ENCODE measurements at regions not wholly inside any gene's neighbourhood (a gene's known extent, or its start where the extent isn't known, plus 50 kb on each side); places are given as distances from the start of the nearest gene placed in this dataset.

DNA sequence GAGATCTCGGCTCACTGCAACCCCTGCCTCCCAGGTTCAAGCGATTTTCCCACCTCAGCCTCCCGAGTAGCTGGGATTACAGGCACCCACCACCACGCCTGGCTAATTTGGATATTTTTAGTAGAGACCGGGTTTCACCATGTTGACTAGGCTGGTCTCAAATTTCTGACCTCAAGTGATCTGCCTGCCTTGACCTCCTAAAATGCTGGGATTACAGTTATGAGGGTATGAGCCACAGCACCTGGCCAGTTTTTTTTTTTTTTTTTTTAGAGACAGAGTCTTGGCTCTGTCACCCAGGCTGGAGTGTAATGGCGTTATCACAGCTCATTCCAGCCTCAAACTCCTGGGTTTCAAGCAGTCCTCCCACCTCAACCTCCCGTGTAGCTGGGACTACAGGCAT lies 54.9 kb upstream of the PRR5 start:
- no peak for TF ChIP-seq ZNF133 (tag by site-specific recombination; IDR thresholded peaks at IDR 0.05)
- no peak for TF ChIP-seq ZXDB (tag by site-specific recombination; IDR thresholded peaks at IDR 0.05)
- TF ChIP-seq BCL11A (tag by site-specific recombination; IDR thresholded peaks at IDR 0.05; ENCODE audit: low read depth), result no peak
- TF ChIP-seq ZBTB8A (tag by site-specific recombination; IDR thresholded peaks at IDR 0.05), result no peak
- no peak for TF ChIP-seq ZNF214 (tag by site-specific recombination; IDR thresholded peaks at IDR 0.05; ENCODE audit: borderline replicate concordance)
- TF ChIP-seq, protein P1, sequence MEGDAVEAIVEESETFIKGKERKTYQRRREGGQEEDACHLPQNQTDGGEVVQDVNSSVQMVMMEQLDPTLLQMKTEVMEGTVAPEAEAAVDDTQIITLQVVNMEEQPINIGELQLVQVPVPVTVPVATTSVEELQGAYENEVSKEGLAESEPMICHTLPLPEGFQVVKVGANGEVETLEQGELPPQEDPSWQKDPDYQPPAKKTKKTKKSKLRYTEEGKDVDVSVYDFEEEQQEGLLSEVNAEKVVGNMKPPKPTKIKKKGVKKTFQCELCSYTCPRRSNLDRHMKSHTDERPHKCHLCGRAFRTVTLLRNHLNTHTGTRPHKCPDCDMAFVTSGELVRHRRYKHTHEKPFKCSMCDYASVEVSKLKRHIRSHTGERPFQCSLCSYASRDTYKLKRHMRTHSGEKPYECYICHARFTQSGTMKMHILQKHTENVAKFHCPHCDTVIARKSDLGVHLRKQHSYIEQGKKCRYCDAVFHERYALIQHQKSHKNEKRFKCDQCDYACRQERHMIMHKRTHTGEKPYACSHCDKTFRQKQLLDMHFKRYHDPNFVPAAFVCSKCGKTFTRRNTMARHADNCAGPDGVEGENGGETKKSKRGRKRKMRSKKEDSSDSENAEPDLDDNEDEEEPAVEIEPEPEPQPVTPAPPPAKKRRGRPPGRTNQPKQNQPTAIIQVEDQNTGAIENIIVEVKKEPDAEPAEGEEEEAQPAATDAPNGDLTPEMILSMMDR (tag by site-specific recombination; IDR thresholded peaks at IDR 0.05), result no peak
- TF ChIP-seq ZBTB17 (tag by site-specific recombination; IDR thresholded peaks at IDR 0.05), result no peak
- no peak for TF ChIP-seq ZNF274 (IDR thresholded peaks at IDR 0.05; ENCODE audit: low read length)
- TF ChIP-seq ZNF274 (tag by site-specific recombination; IDR thresholded peaks at IDR 0.05; ENCODE audit: borderline replicate concordance), result no peak
- no peak for TF ChIP-seq ZNF311 (tag by site-specific recombination; IDR thresholded peaks at IDR 0.05; ENCODE audit: borderline replicate concordance)
- TF ChIP-seq, protein P2, sequence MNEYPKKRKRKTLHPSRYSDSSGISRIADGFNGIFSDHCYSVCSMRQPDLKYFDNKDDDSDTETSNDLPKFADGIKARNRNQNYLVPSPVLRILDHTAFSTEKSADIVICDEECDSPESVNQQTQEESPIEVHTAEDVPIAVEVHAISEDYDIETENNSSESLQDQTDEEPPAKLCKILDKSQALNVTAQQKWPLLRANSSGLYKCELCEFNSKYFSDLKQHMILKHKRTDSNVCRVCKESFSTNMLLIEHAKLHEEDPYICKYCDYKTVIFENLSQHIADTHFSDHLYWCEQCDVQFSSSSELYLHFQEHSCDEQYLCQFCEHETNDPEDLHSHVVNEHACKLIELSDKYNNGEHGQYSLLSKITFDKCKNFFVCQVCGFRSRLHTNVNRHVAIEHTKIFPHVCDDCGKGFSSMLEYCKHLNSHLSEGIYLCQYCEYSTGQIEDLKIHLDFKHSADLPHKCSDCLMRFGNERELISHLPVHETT (tag by site-specific recombination; IDR thresholded peaks at IDR 0.05), result no peak
